Kidney epithelial cell (primary cell): ENCODE measurements at regions not wholly inside any gene's neighbourhood (a gene's known extent, or its start where the extent isn't known, plus 50 kb on each side); places are given as distances from the start of the nearest gene placed in this dataset.

Experiments
- DNase-seq: peaks from one replicate; pipeline ENCODE4 v3.0.0-alpha.2; 2010; ENCODE audit warnings: low read depth
- H3K27me3 ChIP-seq: 2 replicates; pipeline ENCODE4 v1.6.0; 2011; ENCODE audit warnings: low read length; ENCODE audit not compliant: control insufficient read depth, insufficient read depth
- H3K36me3 ChIP-seq: 2 replicates; pipeline ENCODE4 v1.5.1; 2011; ENCODE audit warnings: low read length; ENCODE audit not compliant: control insufficient read depth, insufficient read depth
- H3K4me3 ChIP-seq: 2 replicates; pipeline ENCODE4 v1.5.1; 2011; ENCODE audit warnings: low read depth, mild to moderate bottlenecking, control low read depth, low read length
- CTCF ChIP-seq: IDR thresholded peaks from 2 replicates; pipeline ENCODE4 v1.5.1; 2011; ENCODE audit warnings: mild to moderate bottlenecking, moderate library complexity, low read length, control low read depth, inconsistent platforms; ENCODE audit not compliant: insufficient read depth, poor library complexity, severe bottlenecking

GRCh38 chr4:75251547-75251946, 262.7 kb downstream of the RCHY1 start:
- DNase-seq: no peak
- TF ChIP-seq CTCF: no peak
- H3K36me3 ChIP-seq: no peaks in the 10 kb centered on the region
- no peak overlapping the region for H3K4me3 ChIP-seq
- no peaks in the 10 kb centered on the region for H3K27me3 ChIP-seq

- no peak for TF ChIP-seq CTCF
- no peak overlapping the region for H3K4me3 ChIP-seq
- no peak for DNase-seq
- H3K27me3 ChIP-seq: no peaks in the 10 kb centered on the region
- no peaks in the 10 kb centered on the region for H3K36me3 ChIP-seq
Observed at GRCh38 chr4:75249739-75250138, 264.5 kb downstream of the RCHY1 start.

- no peak for TF ChIP-seq CTCF
- no peak for DNase-seq
- H3K4me3 ChIP-seq: no peak overlapping the region
Observed at GRCh38 chr4:75248770-75249407, 265.3 kb downstream of the RCHY1 start.

GRCh38 chr4:75244325-75244724, 269.9 kb downstream of the RCHY1 start:
- DNase-seq: no peak
- Histone ChIP-seq H3K4me3 (no peak overlapping the region), H3K36me3 (no peaks in the 10 kb centered on the region), H3K27me3 (no peaks in the 10 kb centered on the region)
- no peak for TF ChIP-seq CTCF

More at GRCh38 chr4:75248770-75249407, 265.3 kb downstream of the RCHY1 start:
- H3K36me3 ChIP-seq: no peaks in the 10 kb centered on the region
- no peaks in the 10 kb centered on the region for H3K27me3 ChIP-seq

- Histone ChIP-seq H3K36me3 (no peaks in the 10 kb centered on the region), H3K4me3 (no peak overlapping the region), H3K27me3 (no peaks in the 10 kb centered on the region)
- TF ChIP-seq CTCF: no peak
- DNase-seq: no peak
Observed at GRCh38 chr4:75243570-75243969, 270.6 kb downstream of the RCHY1 start.

- H3K36me3 ChIP-seq: no peaks in the 10 kb centered on the region
- TF ChIP-seq CTCF: no peak
- no peaks in the 10 kb centered on the region for H3K27me3 ChIP-seq
- H3K4me3 ChIP-seq: no peak overlapping the region
- DNase-seq: no peak
Observed at GRCh38 chr4:75235359-75235951, 278.7 kb downstream of the RCHY1 start.
